ENCODE measurements at regions not wholly inside any gene's neighbourhood (a gene's known extent, or its start where the extent isn't known, plus 50 kb on each side); places are given as distances from the start of the nearest gene placed in this dataset.
A peak's percentile ranks its signal among the peaks of the same experiment; 100 is the strongest.

GRCh38 chr1:47622776-47623556 lies 185.1 kb downstream of the FOXD2 start:
- no peaks in the 10 kb centered on the region for H3K36me3 ChIP-seq (ENCODE audit: control insufficient read depth, insufficient read depth, low read length)
- H3K27ac ChIP-seq: no peak overlapping the region
- H3K4me1 ChIP-seq: no peaks in the 10 kb centered on the region
- H3K4me3 ChIP-seq (ENCODE audit: low read depth, low read length): no peak overlapping the region
- no peak overlapping the region for H2AFZ ChIP-seq
- H3K4me2 ChIP-seq (ENCODE audit: low read length): no peak overlapping the region
- TF ChIP-seq CTCF (IDR thresholded peaks at IDR 0.05): no peak
- H3K27me3 ChIP-seq (ENCODE audit: control insufficient read depth, insufficient read depth, low read length): no peaks in the 10 kb centered on the region
- H3K9ac ChIP-seq: no peak overlapping the region
- no peaks in the 10 kb centered on the region for H3K79me2 ChIP-seq
- no peaks in the 10 kb centered on the region for H3K9me3 ChIP-seq (ENCODE audit: control insufficient read depth, low read length)

DNA sequence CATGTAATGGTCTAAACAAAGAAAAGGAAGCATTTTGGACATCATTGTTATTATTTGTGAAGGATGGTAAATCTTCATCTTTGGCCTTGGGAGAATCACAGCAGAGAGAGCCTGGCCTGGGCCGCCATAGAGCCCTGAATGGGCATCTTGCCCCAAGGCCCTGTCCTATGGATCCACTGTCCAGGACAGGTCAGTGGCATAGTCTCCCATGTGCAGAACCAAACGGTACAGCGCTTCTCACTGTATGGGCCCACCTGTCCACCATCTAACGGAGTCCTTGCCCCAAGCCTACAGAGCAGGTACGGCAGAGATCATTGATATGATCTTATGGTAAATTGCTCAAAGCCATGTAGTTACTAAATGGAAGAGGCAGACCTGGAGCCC lies 185.7 kb downstream of the FOXD2 start:
- no peak overlapping the region for H3K27ac ChIP-seq
- H3K4me3 ChIP-seq (ENCODE audit: low read depth, low read length): no peak overlapping the region
- no peak for TF ChIP-seq CTCF (IDR thresholded peaks at IDR 0.05)
- H3K79me2 ChIP-seq: no peaks in the 10 kb centered on the region
- H3K4me2 ChIP-seq (ENCODE audit: low read length): no peak overlapping the region
- no peaks in the 10 kb centered on the region for H3K27me3 ChIP-seq (ENCODE audit: control insufficient read depth, insufficient read depth, low read length)
- H3K4me1 ChIP-seq: no peaks in the 10 kb centered on the region
- H3K36me3 ChIP-seq (ENCODE audit: control insufficient read depth, insufficient read depth, low read length): no peaks in the 10 kb centered on the region
- H3K9ac ChIP-seq: no peak overlapping the region
- H3K9me3 ChIP-seq (ENCODE audit: control insufficient read depth, low read length): no peaks in the 10 kb centered on the region
- no peak overlapping the region for H2AFZ ChIP-seq

- Histone ChIP-seq H3K9me3 (ENCODE audit: control insufficient read depth, low read length) (no peaks in the 10 kb centered on the region), H3K36me3 (ENCODE audit: control insufficient read depth, insufficient read depth, low read length) (no peaks in the 10 kb centered on the region), H3K9ac (no peak overlapping the region), H3K27ac (no peak overlapping the region), H3K4me1 (no peaks in the 10 kb centered on the region), H3K27me3 (ENCODE audit: control insufficient read depth, insufficient read depth, low read length) (no peaks in the 10 kb centered on the region), H2AFZ (no peak overlapping the region), H3K79me2 (no peaks in the 10 kb centered on the region), H3K4me3 (ENCODE audit: low read depth, low read length) (no peak overlapping the region), H3K4me2 (ENCODE audit: low read length) (no peak overlapping the region)
- peak; percentile 12 for TF ChIP-seq CTCF (IDR thresholded peaks at IDR 0.05)
Measured at GRCh38 chr1:47624531-47624930, 186.7 kb downstream of the FOXD2 start.

- Histone ChIP-seq H3K27ac (no peak overlapping the region), H3K27me3 (ENCODE audit: control insufficient read depth, insufficient read depth, low read length) (no peaks in the 10 kb centered on the region), H3K4me1 (no peaks in the 10 kb centered on the region), H3K36me3 (ENCODE audit: control insufficient read depth, insufficient read depth, low read length) (no peaks in the 10 kb centered on the region), H3K79me2 (no peaks in the 10 kb centered on the region), H2AFZ (no peak overlapping the region), H3K9ac (no peak overlapping the region), H3K9me3 (ENCODE audit: control insufficient read depth, low read length) (no peaks in the 10 kb centered on the region), H3K4me2 (ENCODE audit: low read length) (no peak overlapping the region), H3K4me3 (ENCODE audit: low read depth, low read length) (no peak overlapping the region)
- TF ChIP-seq CTCF (IDR thresholded peaks at IDR 0.05): no peak
Measured at GRCh38 chr1:47627016-47627415, 189.2 kb downstream of the FOXD2 start.
